A673 (cell line): ENCODE measurements at regions not wholly inside any gene's neighbourhood (a gene's known extent, or its start where the extent isn't known, plus 50 kb on each side); places are given as distances from the start of the nearest gene placed in this dataset.

Experiments
- BruUV-seq: library from RNA; stranded (reverse); fragments of 400-500 nt; replicated peaks from 2 replicates; lab custom pipeline; 2021; lab: Mats Ljungman, UMichigan
- CTCF ChIA-PET: fragments of 300-600 bp; sonication (Branson Sonifier 250); formaldehyde crosslinking; loops from one replicate; lab custom pipeline; 2022; ENCODE audit warnings: antibody characterized with exemption; lab: Charles Lee
- POLR2A ChIA-PET: fragments of 300-600 bp; sonication (Branson Sonifier 250); formaldehyde crosslinking; loops from one replicate; lab custom pipeline; 2022; ENCODE audit warnings: antibody characterized with exemption; ENCODE audit not compliant: low non-redundant PET; lab: Charles Lee
- DNase-seq: peaks from one replicate; pipeline ENCODE4 v3.0.0-alpha.2; 2015; ENCODE audit warnings: low spot score
- H3K27ac ChIP-seq: fragments of 200-600 bp; sonication (generic); 2 replicates; pipeline ENCODE4 v1.5.1; 2016; ENCODE audit warnings: mixed run types, low read depth, mild to moderate bottlenecking, mixed read lengths, antibody characterized with exemption, low read length; ENCODE audit not compliant: poor library complexity, severe bottlenecking
- H3K27me3 ChIP-seq: fragments of 200-600 bp; sonication (generic); replicated peaks from 2 replicates; pipeline ENCODE4 v1.6.1; 2017; ENCODE audit warnings: mixed run types, low read depth, mild to moderate bottlenecking, mixed read lengths, antibody characterized with exemption, low read length; ENCODE audit not compliant: insufficient read depth, poor library complexity
- H3K36me3 ChIP-seq: fragments of 200-600 bp; sonication (generic); 2 replicates; pipeline ENCODE4 v1.6.1; 2016; ENCODE audit warnings: mixed run types, mild to moderate bottlenecking, mixed read lengths, antibody characterized with exemption, low read length; ENCODE audit not compliant: insufficient read depth, poor library complexity, severe bottlenecking
- H3K4me1 ChIP-seq: fragments of 200-600 bp; sonication (generic); 2 replicates; pipeline ENCODE4 v1.6.1; 2017; ENCODE audit warnings: mixed run types, mild to moderate bottlenecking, mixed read lengths, antibody characterized with exemption, low read length; ENCODE audit not compliant: insufficient read depth, poor library complexity, severe bottlenecking
- H3K4me3 ChIP-seq: fragments of 200-600 bp; sonication (generic); 2 replicates; pipeline ENCODE4 v1.5.1; 2016; ENCODE audit warnings: low read depth, mixed run types, mild to moderate bottlenecking, mixed read lengths, low read length; ENCODE audit not compliant: poor library complexity, severe bottlenecking
- H3K9me3 ChIP-seq: fragments of 200-600 bp; sonication (generic); 2 replicates; pipeline ENCODE4 v1.6.1; 2016; ENCODE audit warnings: mixed run types, low read depth, mild to moderate bottlenecking, mixed read lengths, antibody characterized with exemption, low read length; ENCODE audit not compliant: poor library complexity, severe bottlenecking
- EZH2 ChIP-seq: fragments of 200-600 bp; sonication (generic); IDR thresholded peaks from 2 replicates; pipeline ENCODE4 v1.6.1; 2017; ENCODE audit warnings: borderline replicate concordance, low read depth, mild to moderate bottlenecking, mixed read lengths, antibody characterized with exemption, low read length; ENCODE audit not compliant: poor library complexity, severe bottlenecking
- intact Hi-C: fragments of 100-400 bp; cut with micrococcal nuclease; formaldehyde crosslinking; loops from one replicate; pipeline ENCODE4 v1.10.0; 2022; ENCODE audit not compliant: unreplicated experiment
- TF ChIP-seq, protein P1 (sequence below): fragments of 300-800, 200-600 bp; sonication (generic); conservative IDR thresholded peaks from 2 replicates; pipeline ENCODE4 v1.5.1; 2017; ENCODE audit warnings: low read depth, mild to moderate bottlenecking, antibody characterized with exemption, low read length, moderate library complexity, mixed read lengths

DNA sequence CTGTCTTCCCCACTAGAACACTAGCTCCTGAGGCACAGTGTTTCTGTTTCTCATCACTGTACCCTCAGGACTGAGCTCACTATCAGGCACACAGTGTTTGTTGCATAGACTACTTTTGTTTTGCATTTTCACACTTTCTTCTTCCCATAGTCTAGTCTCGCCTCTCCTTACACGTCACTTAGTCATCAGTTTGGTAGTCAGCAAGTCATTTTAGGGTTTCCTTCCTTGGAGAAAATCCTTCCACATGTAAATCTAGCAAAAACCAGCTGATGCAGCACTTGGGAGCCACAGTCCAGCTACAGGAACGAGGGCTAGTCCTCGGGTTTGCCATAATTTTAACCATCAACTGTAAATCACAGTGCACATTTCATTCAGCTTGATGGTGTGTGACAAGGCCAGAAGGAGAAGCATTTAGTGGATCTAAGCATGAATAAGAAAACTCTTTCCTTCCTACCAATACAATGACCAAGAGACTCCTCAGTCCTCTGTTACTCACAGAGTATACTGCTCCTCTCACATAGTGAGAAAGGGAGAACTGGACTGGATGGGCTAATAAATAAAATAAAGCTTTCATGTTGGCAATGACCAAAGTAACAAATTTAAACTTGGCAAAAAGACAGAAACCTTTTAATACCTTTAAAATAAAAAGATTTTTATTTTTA is 221.0 kb downstream of the KLF12 start:
- Histone ChIP-seq H3K4me1 (peaks cover 16% of the 10 kb centered on the region), H3K9me3 (no peaks in the 10 kb centered on the region), H3K27ac (no peak overlapping the region), H3K27me3 (no peaks in the 10 kb centered on the region), H3K4me3 (no peak overlapping the region), H3K36me3 (no peaks in the 10 kb centered on the region)
- intact Hi-C loops, result no loop called here
- POLR2A ChIA-PET, result no interaction called here
- TF ChIP-seq EZH2, result no peak
- TF ChIP-seq, protein P1, sequence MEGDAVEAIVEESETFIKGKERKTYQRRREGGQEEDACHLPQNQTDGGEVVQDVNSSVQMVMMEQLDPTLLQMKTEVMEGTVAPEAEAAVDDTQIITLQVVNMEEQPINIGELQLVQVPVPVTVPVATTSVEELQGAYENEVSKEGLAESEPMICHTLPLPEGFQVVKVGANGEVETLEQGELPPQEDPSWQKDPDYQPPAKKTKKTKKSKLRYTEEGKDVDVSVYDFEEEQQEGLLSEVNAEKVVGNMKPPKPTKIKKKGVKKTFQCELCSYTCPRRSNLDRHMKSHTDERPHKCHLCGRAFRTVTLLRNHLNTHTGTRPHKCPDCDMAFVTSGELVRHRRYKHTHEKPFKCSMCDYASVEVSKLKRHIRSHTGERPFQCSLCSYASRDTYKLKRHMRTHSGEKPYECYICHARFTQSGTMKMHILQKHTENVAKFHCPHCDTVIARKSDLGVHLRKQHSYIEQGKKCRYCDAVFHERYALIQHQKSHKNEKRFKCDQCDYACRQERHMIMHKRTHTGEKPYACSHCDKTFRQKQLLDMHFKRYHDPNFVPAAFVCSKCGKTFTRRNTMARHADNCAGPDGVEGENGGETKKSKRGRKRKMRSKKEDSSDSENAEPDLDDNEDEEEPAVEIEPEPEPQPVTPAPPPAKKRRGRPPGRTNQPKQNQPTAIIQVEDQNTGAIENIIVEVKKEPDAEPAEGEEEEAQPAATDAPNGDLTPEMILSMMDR, result no peak
- no peak for DNase-seq
- BruUV-seq, result no TSS peak
- CTCF ChIA-PET, result no interaction called here

DNA sequence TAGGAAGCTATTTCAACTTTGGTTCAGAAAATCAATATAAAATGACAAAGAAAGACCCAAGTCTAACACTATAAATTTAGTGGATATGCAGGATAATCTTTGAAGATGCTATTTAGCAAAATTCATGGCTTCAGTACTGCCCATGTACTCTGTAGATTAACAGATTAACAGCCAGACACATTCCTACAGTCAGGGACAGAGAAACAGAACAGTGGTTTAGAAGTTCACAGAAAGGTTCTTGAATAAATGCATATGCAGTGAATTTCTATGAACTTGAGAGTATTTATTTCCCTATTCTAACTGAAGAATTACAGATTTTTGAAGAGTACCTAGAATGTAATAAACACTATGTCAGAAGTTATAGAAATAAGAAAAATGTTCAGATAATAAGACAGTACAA is 222.8 kb downstream of the KLF12 start:
- BruUV-seq, result no TSS peak
- Histone ChIP-seq H3K9me3 (no peaks in the 10 kb centered on the region), H3K36me3 (no peaks in the 10 kb centered on the region), H3K4me1 (peaks cover 16% of the 10 kb centered on the region), H3K27ac (no peak overlapping the region), H3K4me3 (no peak overlapping the region), H3K27me3 (no peaks in the 10 kb centered on the region)
- TF ChIP-seq, protein P1, result no peak
- no peak for TF ChIP-seq EZH2
- intact Hi-C loops, result no loop called here
- CTCF ChIA-PET, result no interaction called here
- POLR2A ChIA-PET, result no interaction called here
- no peak for DNase-seq

DNA sequence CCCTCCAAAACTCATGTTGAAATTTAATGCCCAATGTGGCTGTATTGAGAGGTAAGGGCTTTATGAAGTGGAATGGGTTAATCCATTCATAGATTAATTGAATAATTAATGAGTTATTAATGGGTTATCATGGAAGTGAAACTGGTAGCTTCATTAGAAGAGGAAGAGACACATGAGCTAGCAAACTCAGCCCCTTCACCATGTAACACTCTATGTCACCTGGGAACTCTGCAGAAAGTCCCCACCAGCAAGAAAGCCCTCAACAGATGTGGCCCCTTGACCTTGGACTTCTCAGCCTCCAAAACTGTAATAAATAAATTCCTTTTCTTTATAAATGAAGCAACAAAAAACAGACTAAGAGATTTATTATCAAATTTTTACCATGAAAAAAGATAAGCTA is 223.5 kb downstream of the KLF12 start:
- Histone ChIP-seq H3K27ac (no peak overlapping the region), H3K27me3 (no peaks in the 10 kb centered on the region), H3K9me3 (no peaks in the 10 kb centered on the region), H3K4me3 (no peak overlapping the region), H3K4me1 (peaks cover 16% of the 10 kb centered on the region), H3K36me3 (no peaks in the 10 kb centered on the region)
- BruUV-seq, result no TSS peak
- no peak for DNase-seq
- TF ChIP-seq, protein P1, result no peak
- TF ChIP-seq EZH2, result no peak
- CTCF ChIA-PET, result no interaction called here
- POLR2A ChIA-PET, result no interaction called here
- intact Hi-C loops, result no loop called here
